ENCODE measurements at regions not wholly inside any gene's neighbourhood (a gene's known extent, or its start where the extent isn't known, plus 50 kb on each side); places are given as distances from the start of the nearest gene placed in this dataset.

GRCh38 chr15:35309886-35310285, 224.8 kb upstream of the NANOGP8 start:
- Mint-ChIP-seq H3K9me3 (no peaks in the 10 kb centered on the region), H3K4me3 (peak overlapping the region; percentile 29), H3K27ac (peak overlapping the region; percentile 75), H3K36me3 (ENCODE audit: low read depth) (peaks cover 4% of the 10 kb centered on the region; the same call in 1 of the 2 replicates), H3K4me1 (ENCODE audit: low read depth) (peaks cover 54% of the 10 kb centered on the region), H3K27me3 (ENCODE audit: insufficient read depth) (no peaks in the 10 kb centered on the region; the same call in none of the 2 replicates)
- DNase-seq, result peak; percentile 30
- no peak for TF ChIP-seq CTCF (IDR thresholded peaks at IDR 0.05)

GRCh38 chr15:35308802-35309201, 223.7 kb upstream of the NANOGP8 start:
- peak overlapping the region; percentile 53 for H3K4me3 Mint-ChIP-seq
- no peaks in the 10 kb centered on the region; the same call in none of the 2 replicates for H3K27me3 Mint-ChIP-seq (ENCODE audit: insufficient read depth)
- H3K36me3 Mint-ChIP-seq (ENCODE audit: low read depth), result peaks cover 4% of the 10 kb centered on the region; the same call in 1 of the 2 replicates
- H3K27ac Mint-ChIP-seq, result peak overlapping the region; percentile 76
- H3K9me3 Mint-ChIP-seq, result no peaks in the 10 kb centered on the region
- no peak for TF ChIP-seq CTCF (IDR thresholded peaks at IDR 0.05)
- peak; percentile 92 for DNase-seq
- H3K4me1 Mint-ChIP-seq (ENCODE audit: low read depth), result peaks cover 64% of the 10 kb centered on the region

GRCh38 chr15:35307676-35308075, 222.6 kb upstream of the NANOGP8 start:
- H3K9me3 Mint-ChIP-seq, result no peaks in the 10 kb centered on the region
- H3K36me3 Mint-ChIP-seq (ENCODE audit: low read depth), result no peaks in the 10 kb centered on the region
- H3K27ac Mint-ChIP-seq, result no peak overlapping the region
- peaks cover 64% of the 10 kb centered on the region for H3K4me1 Mint-ChIP-seq (ENCODE audit: low read depth)
- no peak overlapping the region for H3K4me3 Mint-ChIP-seq
- TF ChIP-seq CTCF (IDR thresholded peaks at IDR 0.05), result no peak
- DNase-seq, result no peak
- H3K27me3 Mint-ChIP-seq (ENCODE audit: insufficient read depth), result no peaks in the 10 kb centered on the region; the same call in 1 of the 2 replicates

GRCh38 chr15:35307026-35307425, 221.9 kb upstream of the NANOGP8 start:
- no peak for TF ChIP-seq CTCF (IDR thresholded peaks at IDR 0.05)
- peak overlapping the region; percentile 66 for H3K4me3 Mint-ChIP-seq
- peaks cover 64% of the 10 kb centered on the region for H3K4me1 Mint-ChIP-seq (ENCODE audit: low read depth)
- no peak for DNase-seq
- no peaks in the 10 kb centered on the region for H3K36me3 Mint-ChIP-seq (ENCODE audit: low read depth)
- no peaks in the 10 kb centered on the region for H3K9me3 Mint-ChIP-seq
- H3K27me3 Mint-ChIP-seq (ENCODE audit: insufficient read depth), result no peaks in the 10 kb centered on the region; the same call in 1 of the 2 replicates
- H3K27ac Mint-ChIP-seq, result peak overlapping the region; percentile 83

- Mint-ChIP-seq H3K9me3 (no peaks in the 10 kb centered on the region), H3K4me3 (peak overlapping the region; percentile 66), H3K4me1 (ENCODE audit: low read depth) (peaks cover 64% of the 10 kb centered on the region), H3K27ac (peak overlapping the region; percentile 83), H3K27me3 (ENCODE audit: insufficient read depth) (no peaks in the 10 kb centered on the region; the same call in 1 of the 2 replicates), H3K36me3 (ENCODE audit: low read depth) (no peaks in the 10 kb centered on the region)
- DNase-seq, result peak; percentile 54
- TF ChIP-seq CTCF (IDR thresholded peaks at IDR 0.05), result no peak
These were observed 221.4 kb upstream of the NANOGP8 start for GRCh38 chr15:35306361-35306981.

Data from HFFc6 (cell line).